Jurkat, Clone E6-1 (cell line): ENCODE measurements at regions not wholly inside any gene's neighbourhood (a gene's known extent, or its start where the extent isn't known, plus 50 kb on each side); places are given as distances from the start of the nearest gene placed in this dataset.

Experiments
- DNase-seq: peaks from one replicate; pipeline ENCODE4 v3.0.0-alpha.2; 2011; ENCODE audit warnings: low read depth, low spot score
- H3K4me3 ChIP-seq: 2 replicates; pipeline ENCODE4 v1.5.1; 2011; ENCODE audit warnings: mild to moderate bottlenecking, low read length, control low read depth, moderate library complexity

GRCh38 chr11:113634940-113635575 is 71.0 kb downstream of the TMPRSS5 start:
- no peak for DNase-seq
- no peak overlapping the region for H3K4me3 ChIP-seq

- H3K4me3 ChIP-seq, result no peak overlapping the region
- no peak for DNase-seq
Measured at GRCh38 chr11:113632981-113633380, 73.1 kb downstream of the TMPRSS5 start.

GRCh38 chr11:113629562-113629961 is 76.5 kb downstream of the TMPRSS5 start:
- no peak overlapping the region for H3K4me3 ChIP-seq
- DNase-seq, result no peak

GRCh38 chr11:113628912-113629311 is 77.2 kb downstream of the TMPRSS5 start:
- no peak overlapping the region for H3K4me3 ChIP-seq
- no peak for DNase-seq

- no peak overlapping the region for H3K4me3 ChIP-seq
- no peak for DNase-seq
Measured at GRCh38 chr11:113627946-113628345, 78.2 kb downstream of the TMPRSS5 start.

- no peak overlapping the region for H3K4me3 ChIP-seq
- DNase-seq, result no peak
Measured at GRCh38 chr11:113627297-113627696, 78.8 kb downstream of the TMPRSS5 start.

- H3K4me3 ChIP-seq, result no peak overlapping the region
- no peak for DNase-seq
Measured at GRCh38 chr11:113626736-113627135, 79.4 kb downstream of the TMPRSS5 start.

GRCh38 chr11:113623114-113623513 is 83.0 kb downstream of the TMPRSS5 start:
- no peak for DNase-seq
- H3K4me3 ChIP-seq, result no peak overlapping the region

GRCh38 chr11:113618360-113618759 is 87.7 kb downstream of the TMPRSS5 start:
- DNase-seq, result no peak
- no peak overlapping the region for H3K4me3 ChIP-seq

- no peak for DNase-seq
Measured at GRCh38 chr11:113615773-113616172, 90.3 kb downstream of the TMPRSS5 start.

GRCh38 chr11:113615098-113615497 is 91.0 kb downstream of the TMPRSS5 start:
- DNase-seq, result no peak

More at GRCh38 chr11:113615773-113616172, 90.3 kb downstream of the TMPRSS5 start:
- H3K4me3 ChIP-seq, result no peak overlapping the region

GRCh38 chr11:113614097-113614496 is 92.0 kb downstream of the TMPRSS5 start:
- H3K4me3 ChIP-seq, result no peak overlapping the region
- DNase-seq, result no peak

More at GRCh38 chr11:113615098-113615497, 91.0 kb downstream of the TMPRSS5 start:
- no peak overlapping the region for H3K4me3 ChIP-seq

- H3K4me3 ChIP-seq, result no peak overlapping the region
- no peak for DNase-seq
Measured at GRCh38 chr11:113613619-113614018, 92.5 kb downstream of the TMPRSS5 start.

- no peak overlapping the region for H3K4me3 ChIP-seq
- no peak for DNase-seq
Measured at GRCh38 chr11:113604186-113604585, 101.9 kb downstream of the TMPRSS5 start.

- H3K4me3 ChIP-seq, result no peak overlapping the region
- no peak for DNase-seq
Measured at GRCh38 chr11:113603277-113604059, 102.6 kb downstream of the TMPRSS5 start.

GRCh38 chr11:113602483-113602882 is 103.6 kb downstream of the TMPRSS5 start:
- DNase-seq, result no peak
- H3K4me3 ChIP-seq, result no peak overlapping the region

GRCh38 chr11:113596658-113597057 is 109.5 kb downstream of the TMPRSS5 start:
- no peak for DNase-seq

GRCh38 chr11:113595810-113596594 is 110.1 kb downstream of the TMPRSS5 start:
- no peak for DNase-seq
- no peak overlapping the region for H3K4me3 ChIP-seq

More at GRCh38 chr11:113596658-113597057, 109.5 kb downstream of the TMPRSS5 start:
- H3K4me3 ChIP-seq, result no peak overlapping the region

- H3K4me3 ChIP-seq, result no peak overlapping the region
- DNase-seq, result no peak
Measured at GRCh38 chr11:113593698-113594308, 112.3 kb downstream of the TMPRSS5 start.
